Lower lobe of right lung (tissue), 2 donors: ENCODE measurements at regions not wholly inside any gene's neighbourhood (a gene's known extent, or its start where the extent isn't known, plus 50 kb on each side); places are given as distances from the start of the nearest gene placed in this dataset.

Source experiments
- ATAC-seq, 2 donors: fragments of 200-7000 bp; cut with Tn5 transposase; one replicate each; pipeline ENCODE4 v1.9.1; 2020 to 2022; ENCODE audit warnings: mild to moderate bottlenecking in 2 of 2, moderate library complexity in 2 of 2
- DNase-seq: peaks from one replicate; pipeline ENCODE4 v3.0.0-alpha.2; 2020
- H3K27ac ChIP-seq: fragments of 200-600 bp; one replicate; pipeline ENCODE4 v1.8.0; 2022
- H3K27me3 ChIP-seq: fragments of 200-600 bp; one replicate; pipeline ENCODE4 v1.8.0; 2022; ENCODE audit warnings: low read depth
- H3K36me3 ChIP-seq: fragments of 200-600 bp; one replicate; pipeline ENCODE4 v1.8.0; 2022; ENCODE audit warnings: mild to moderate bottlenecking
- H3K4me1 ChIP-seq: fragments of 200-600 bp; one replicate; pipeline ENCODE4 v1.8.0; 2022
- H3K4me3 ChIP-seq: fragments of 200-600 bp; one replicate; pipeline ENCODE4 v1.8.0; 2022; ENCODE audit warnings: mild to moderate bottlenecking
- H3K9me3 ChIP-seq: fragments of 200-600 bp; one replicate; pipeline ENCODE4 v1.8.0; 2022
- CTCF ChIP-seq: fragments of 200-600 bp; IDR thresholded peaks from one replicate; pipeline ENCODE4 v1.8.0; 2022; ENCODE audit warnings: antibody characterized with exemption, mild to moderate bottlenecking
- intact Hi-C: fragments of 100-400 bp; cut with DNase I; formaldehyde crosslinking; loops from one replicate; pipeline ENCODE4 v1.11.0; 2022
- donor health status: DM: no; HTN: yes; CAD: no; lungs with severe emphysema.

GRCh38 chr2:41087946-41088345, 636.1 kb upstream of the SLC8A1 start:
- Histone ChIP-seq H3K36me3 (no peaks in the 10 kb centered on the region), H3K4me1 (no peaks in the 10 kb centered on the region), H3K4me3 (no peak overlapping the region), H3K27ac (no peak overlapping the region), H3K9me3 (no peaks in the 10 kb centered on the region), H3K27me3 (no peaks in the 10 kb centered on the region)
- DNase-seq (no peak), ATAC-seq (no peak)
- intact Hi-C loops: no loop called here
- no peak for TF ChIP-seq CTCF

GRCh38 chr2:41101281-41101680, 649.4 kb upstream of the SLC8A1 start:
- ATAC-seq: no peak
- no peaks in the 10 kb centered on the region for H3K36me3 ChIP-seq
- TF ChIP-seq CTCF: no peak
- intact Hi-C loops: no loop called here
- H3K9me3 ChIP-seq: no peaks in the 10 kb centered on the region
- H3K27me3 ChIP-seq: no peaks in the 10 kb centered on the region
- H3K27ac ChIP-seq: no peak overlapping the region
- no peak overlapping the region for H3K4me3 ChIP-seq
- no peaks in the 10 kb centered on the region for H3K4me1 ChIP-seq
- no peak for DNase-seq

GRCh38 chr2:41109744-41110143, 657.9 kb upstream of the SLC8A1 start:
- ATAC-seq (no peak), DNase-seq (no peak)
- H3K9me3 ChIP-seq: no peaks in the 10 kb centered on the region
- H3K36me3 ChIP-seq: no peaks in the 10 kb centered on the region
- TF ChIP-seq CTCF: no peak
- no peak overlapping the region for H3K27ac ChIP-seq
- no peak overlapping the region for H3K4me3 ChIP-seq
- intact Hi-C loops: no loop called here
- no peaks in the 10 kb centered on the region for H3K4me1 ChIP-seq
- H3K27me3 ChIP-seq: no peaks in the 10 kb centered on the region

- Histone ChIP-seq H3K27me3 (no peaks in the 10 kb centered on the region), H3K27ac (no peak overlapping the region), H3K9me3 (no peaks in the 10 kb centered on the region), H3K36me3 (no peaks in the 10 kb centered on the region), H3K4me1 (no peaks in the 10 kb centered on the region), H3K4me3 (no peak overlapping the region)
- DNase-seq (no peak), ATAC-seq (no peak)
- TF ChIP-seq CTCF: no peak
- intact Hi-C loops: no loop called here
Observed at GRCh38 chr2:41111836-41112627, 660.1 kb upstream of the SLC8A1 start.

GRCh38 chr2:41116106-41116797, 664.4 kb upstream of the SLC8A1 start:
- H3K4me3 ChIP-seq: no peak overlapping the region
- no peak for ATAC-seq
- H3K27ac ChIP-seq: no peak overlapping the region
- no peak for TF ChIP-seq CTCF
- no peaks in the 10 kb centered on the region for H3K9me3 ChIP-seq
- H3K4me1 ChIP-seq: no peaks in the 10 kb centered on the region
- no peak for DNase-seq
- no peaks in the 10 kb centered on the region for H3K36me3 ChIP-seq
- no peaks in the 10 kb centered on the region for H3K27me3 ChIP-seq
- intact Hi-C loops: no loop called here
